ENCODE measurements at regions not wholly inside any gene's neighbourhood (a gene's known extent, or its start where the extent isn't known, plus 50 kb on each side); places are given as distances from the start of the nearest gene placed in this dataset.

GRCh38 chr5:18091758-18092157, 457.5 kb downstream of the TAF11L14 start:
- Histone ChIP-seq H3K4me1 (replicated peaks in 1 of 2) (no peaks in the 10 kb centered on the region), H3K4me3 (no peak overlapping the region), H3K36me3 (replicated peaks in 1 of 2) (no peaks in the 10 kb centered on the region), H3K27ac (no peak overlapping the region), H3K9me3 (replicated peaks in 1 of 3) (no peaks in the 10 kb centered on the region), H3K27me3 (no peaks in the 10 kb centered on the region)
- intact Hi-C loops (cut with DNase I) = no loop called here
- 41 to 58% (median 51%) methylated on average over 2 of the region's 2 CpGs for WGBS, 4 donors
- DNase-seq = no peak
- no peak for TF ChIP-seq POLR2A (IDR thresholded peaks at IDR 0.05)
- TF ChIP-seq, protein P1, sequence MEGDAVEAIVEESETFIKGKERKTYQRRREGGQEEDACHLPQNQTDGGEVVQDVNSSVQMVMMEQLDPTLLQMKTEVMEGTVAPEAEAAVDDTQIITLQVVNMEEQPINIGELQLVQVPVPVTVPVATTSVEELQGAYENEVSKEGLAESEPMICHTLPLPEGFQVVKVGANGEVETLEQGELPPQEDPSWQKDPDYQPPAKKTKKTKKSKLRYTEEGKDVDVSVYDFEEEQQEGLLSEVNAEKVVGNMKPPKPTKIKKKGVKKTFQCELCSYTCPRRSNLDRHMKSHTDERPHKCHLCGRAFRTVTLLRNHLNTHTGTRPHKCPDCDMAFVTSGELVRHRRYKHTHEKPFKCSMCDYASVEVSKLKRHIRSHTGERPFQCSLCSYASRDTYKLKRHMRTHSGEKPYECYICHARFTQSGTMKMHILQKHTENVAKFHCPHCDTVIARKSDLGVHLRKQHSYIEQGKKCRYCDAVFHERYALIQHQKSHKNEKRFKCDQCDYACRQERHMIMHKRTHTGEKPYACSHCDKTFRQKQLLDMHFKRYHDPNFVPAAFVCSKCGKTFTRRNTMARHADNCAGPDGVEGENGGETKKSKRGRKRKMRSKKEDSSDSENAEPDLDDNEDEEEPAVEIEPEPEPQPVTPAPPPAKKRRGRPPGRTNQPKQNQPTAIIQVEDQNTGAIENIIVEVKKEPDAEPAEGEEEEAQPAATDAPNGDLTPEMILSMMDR (IDR thresholded peaks at IDR 0.05) = no peak

GRCh38 chr5:18095061-18095460, 460.8 kb downstream of the TAF11L14 start:
- no peaks in the 10 kb centered on the region for H3K27me3 ChIP-seq
- no peaks in the 10 kb centered on the region for H3K4me1 ChIP-seq (replicated peaks in 1 of 2)
- 87 to 94% (median 90%) methylated on average over 2 of the region's 2 CpGs for WGBS, 4 donors
- DNase-seq = no peak
- H3K27ac ChIP-seq = no peak overlapping the region
- no peaks in the 10 kb centered on the region for H3K9me3 ChIP-seq (replicated peaks in 1 of 3)
- TF ChIP-seq, protein P1 (IDR thresholded peaks at IDR 0.05) = no peak
- no peak for TF ChIP-seq POLR2A (IDR thresholded peaks at IDR 0.05)
- no peak overlapping the region for H3K4me3 ChIP-seq
- H3K36me3 ChIP-seq (replicated peaks in 1 of 2) = no peaks in the 10 kb centered on the region
- intact Hi-C loops (cut with DNase I) = no loop called here

DNA sequence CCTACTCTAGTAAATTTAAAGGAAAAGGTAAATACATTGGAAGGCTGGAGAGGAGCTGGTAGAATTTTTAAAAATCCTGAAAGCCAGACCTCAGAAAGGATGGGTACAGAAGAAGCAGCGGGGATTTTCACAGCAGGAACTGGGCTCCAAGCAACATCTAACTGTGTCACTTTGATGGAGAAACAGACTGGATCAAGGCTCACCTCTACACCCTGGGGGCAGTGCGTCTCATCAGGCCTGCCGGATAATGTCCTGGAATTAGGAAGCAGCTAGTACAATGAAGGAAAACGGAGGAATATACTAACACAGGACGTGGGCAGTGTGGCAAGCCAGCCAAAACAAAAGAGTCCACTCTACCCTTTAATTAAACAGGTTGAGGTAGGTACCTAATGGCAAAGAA, 463.6 kb downstream of the TAF11L14 start:
- no peaks in the 10 kb centered on the region for H3K4me1 ChIP-seq (replicated peaks in 1 of 2)
- H3K36me3 ChIP-seq (replicated peaks in 1 of 2) = no peaks in the 10 kb centered on the region
- no peak overlapping the region for H3K4me3 ChIP-seq
- no peak for TF ChIP-seq POLR2A (IDR thresholded peaks at IDR 0.05)
- TF ChIP-seq, protein P1 (IDR thresholded peaks at IDR 0.05) = no peak
- 63 to 78% (median 72%) methylated on average over 5 of the region's 5 CpGs for WGBS, 4 donors
- no peaks in the 10 kb centered on the region for H3K9me3 ChIP-seq (replicated peaks in 1 of 3)
- no peak for DNase-seq
- no peak overlapping the region for H3K27ac ChIP-seq
- intact Hi-C loops (cut with DNase I) = no loop called here
- no peaks in the 10 kb centered on the region for H3K27me3 ChIP-seq

GRCh38 chr5:18098691-18099090, 464.4 kb downstream of the TAF11L14 start:
- Histone ChIP-seq H3K36me3 (replicated peaks in 1 of 2) (no peaks in the 10 kb centered on the region), H3K4me1 (replicated peaks in 1 of 2) (no peaks in the 10 kb centered on the region), H3K27me3 (no peaks in the 10 kb centered on the region), H3K4me3 (no peak overlapping the region), H3K27ac (no peak overlapping the region), H3K9me3 (replicated peaks in 1 of 3) (no peaks in the 10 kb centered on the region)
- intact Hi-C loops (cut with DNase I) = no loop called here
- WGBS, 4 donors = 36 to 45% (median 37%) methylated on average over 2 of the region's 2 CpGs
- DNase-seq = no peak
- TF ChIP-seq, protein P1 (IDR thresholded peaks at IDR 0.05) = no peak
- no peak for TF ChIP-seq POLR2A (IDR thresholded peaks at IDR 0.05)

Measured in adrenal gland (tissue), 9 donors.